A549 (cell line): ENCODE measurements at regions not wholly inside any gene's neighbourhood (a gene's known extent, or its start where the extent isn't known, plus 50 kb on each side); places are given as distances from the start of the nearest gene placed in this dataset.

Experiments
- ATAC-seq, 2 experiments: fragments of 200-7000 bp in 1 of 2; fragments of >200 bp in 1 of 2; cut with Nextera tagmentation in 1 of 2; cut with Tn5 transposase in 1 of 2; 3 replicates each; pipeline versions ENCODE4 v1.8.0 to v1.9.1; 2018 to 2020; ENCODE audit warnings: mild to moderate bottlenecking in 1 of 2, moderate library complexity in 1 of 2
- CTCF ChIA-PET: fragments of 300-600 bp; sonication (Branson Sonifier 250); formaldehyde crosslinking; extraction: SDS; loops from one replicate; lab custom pipeline; 2021; ENCODE audit warnings: antibody characterized with exemption, inconsistent platforms; lab: Yijun Ruan, JAX
- POLR2A ChIA-PET: fragments of 350-600 bp; formaldehyde crosslinking; extraction: SDS; loops from one replicate; lab custom pipeline; 2021; ENCODE audit warnings: antibody characterized with exemption, inconsistent platforms; lab: Yijun Ruan, JAX
- DNase-seq, 2 experiments: peaks; one replicate each; pipeline versions ENCODE4 v3.0.0 to v3.0.0-alpha.2; 2011 to 2016; ENCODE audit warnings: low read depth in 1 of 2, low spot score in 1 of 2
- FAIRE-seq: peaks from 2 replicates; lab custom pipeline; 2011; peaks lifted over from hg19 to GRCh38; lab: Jason Lieb, UNC
- H3K27ac ChIP-seq, 2 experiments: fragments of >200 bp; sonication (Bioruptor Twin); formaldehyde crosslinking; 3 replicates each; pipeline ENCODE4 v1.5.1; 2016 to 2017
- H3K4me1 ChIP-seq: fragments of >200 bp; sonication (Bioruptor Twin); formaldehyde crosslinking; 3 replicates; pipeline ENCODE4 v1.6.1; 2016
- H3K4me2 ChIP-seq: fragments of >200 bp; sonication (Bioruptor Twin); formaldehyde crosslinking; 3 replicates; pipeline ENCODE4 v1.6.1; 2016
- H3K4me3 ChIP-seq: fragments of >200 bp; sonication (Bioruptor Twin); formaldehyde crosslinking; 3 replicates; pipeline ENCODE4 v1.5.1; 2016
- H3K9me3 ChIP-seq: fragments of >200 bp; sonication (Bioruptor Twin); formaldehyde crosslinking; 3 replicates; pipeline ENCODE4 v1.6.1; 2016
- BHLHE40 ChIP-seq: IDR thresholded peaks from 2 replicates; pipeline ENCODE4 v1.6.1; 2012; ENCODE audit warnings: low read depth, low read length, inconsistent platforms
- CBX2 ChIP-seq: fragments of 200-600 bp; sonication (generic); IDR thresholded peaks from 2 replicates; pipeline ENCODE4 v1.6.1; 2016; ENCODE audit warnings: low read depth, mild to moderate bottlenecking, borderline replicate concordance
- CHD2 ChIP-seq: fragments of 150-350 bp; IDR thresholded peaks from 2 replicates; pipeline ENCODE4 v1.6.1; 2014; ENCODE audit warnings: low read length; ENCODE audit not compliant: partially characterized antibody
- CHD4 ChIP-seq: fragments of 200-600 bp; sonication (generic); IDR thresholded peaks from 2 replicates; pipeline ENCODE4 v1.6.1; 2016; ENCODE audit warnings: antibody characterized with exemption, mild to moderate bottlenecking, borderline replicate concordance
- EHMT2 ChIP-seq: fragments of 200-600 bp; sonication (generic); IDR thresholded peaks from 2 replicates; pipeline ENCODE4 v1.6.1; 2016; ENCODE audit warnings: antibody characterized with exemption, low read depth, mild to moderate bottlenecking, moderate library complexity
- EP300 ChIP-seq, 2 experiments: fragments of >200 bp; sonication (Bioruptor Twin); formaldehyde crosslinking; IDR thresholded peaks; 2 replicates in 1 of 2; 3 replicates in 1 of 2; pipeline ENCODE4 v1.6.1; 2016 to 2017
- ESRRA ChIP-seq: fragments of 150-350 bp; IDR thresholded peaks from 2 replicates; pipeline ENCODE4 v1.6.1; 2014; ENCODE audit warnings: mild to moderate bottlenecking, low read length, borderline replicate concordance
- FOSL2 ChIP-seq, 2 experiments: fragments of 450-650 bp in 1 of 2; fragments of >200 bp in 1 of 2; sonication (Bioruptor Twin) in 1 of 2; formaldehyde crosslinking; IDR thresholded peaks; 2 replicates each; pipeline versions ENCODE4 v1.5.0 to v1.6.1; 2016 to 2020; ENCODE audit warnings: mild to moderate bottlenecking in 1 of 2, moderate library complexity in 1 of 2
- HOXB13 ChIP-seq: fragments of 250-450 bp; sonication (Bioruptor Pico); IDR thresholded peaks from 2 replicates; pipeline ENCODE4 v1.5.0; 2020; ENCODE audit warnings: low read depth, mild to moderate bottlenecking, moderate library complexity
- HOXB5 ChIP-seq: fragments of 250-450 bp; sonication (Bioruptor Pico); IDR thresholded peaks from 2 replicates; pipeline ENCODE4 v1.5.0; 2020; ENCODE audit warnings: mild to moderate bottlenecking, moderate library complexity
- JUN ChIP-seq, 2 experiments: fragments of >200 bp; sonication (Bioruptor Twin); formaldehyde crosslinking; IDR thresholded peaks; 2 replicates in 1 of 2; 3 replicates in 1 of 2; pipeline ENCODE4 v1.6.1; 2016 to 2017
- JUNB ChIP-seq: fragments of >200 bp; sonication (Bioruptor Twin); formaldehyde crosslinking; IDR thresholded peaks from 2 replicates; pipeline ENCODE4 v1.6.1; 2016
- KDM1A ChIP-seq: fragments of 200-600 bp; sonication (generic); IDR thresholded peaks from 2 replicates; pipeline ENCODE4 v1.6.1; 2016; ENCODE audit warnings: low read depth, mild to moderate bottlenecking
- MAFK ChIP-seq: fragments of 450-650 bp; IDR thresholded peaks from 2 replicates; pipeline ENCODE4 v1.6.1; 2014; ENCODE audit not compliant: partially characterized antibody
- MYC ChIP-seq: IDR thresholded peaks from 2 replicates; pipeline ENCODE4 v1.6.1; 2012; ENCODE audit warnings: mild to moderate bottlenecking, inconsistent platforms, low read length, improper control_type of control experiment, borderline replicate concordance
- PHF8 ChIP-seq: fragments of 200-600 bp; sonication (generic); IDR thresholded peaks from 2 replicates; pipeline ENCODE4 v1.6.1; 2016; ENCODE audit warnings: low read depth, mild to moderate bottlenecking, antibody characterized with exemption, moderate library complexity, borderline replicate concordance
- POLR2AphosphoS2 ChIP-seq: conservative IDR thresholded peaks from 2 replicates; pipeline ENCODE4 v1.6.1; 2012; ENCODE audit warnings: low read length, improper control_type of control experiment, inconsistent platforms
- RAD21 ChIP-seq, 2 experiments: fragments of >200 bp in 1 of 2; sonication (Bioruptor Twin) in 1 of 2; formaldehyde crosslinking in 1 of 2; IDR thresholded peaks in 1 of 2; conservative IDR thresholded peaks in 1 of 2; 2 replicates in 1 of 2; 3 replicates in 1 of 2; pipeline ENCODE4 v1.6.1; 2012 to 2018; ENCODE audit warnings: inconsistent platforms in 1 of 2
- RCOR1 ChIP-seq: fragments of 150-350 bp; IDR thresholded peaks from 2 replicates; pipeline ENCODE4 v1.6.1; 2014; ENCODE audit warnings: antibody characterized with exemption, low read length, low read depth
- RFX5 ChIP-seq: fragments of 450-650 bp; IDR thresholded peaks from 2 replicates; pipeline ENCODE4 v1.7.1; 2014; ENCODE audit warnings: antibody characterized with exemption, mild to moderate bottlenecking, moderate library complexity
- RNF2 ChIP-seq: fragments of 200-600 bp; sonication (generic); IDR thresholded peaks from 2 replicates; pipeline ENCODE4 v1.6.1; 2016; ENCODE audit warnings: low read depth, mild to moderate bottlenecking, antibody characterized with exemption, moderate library complexity, borderline replicate concordance
- SMC3 ChIP-seq: fragments of >200 bp; sonication (Bioruptor Twin); formaldehyde crosslinking; IDR thresholded peaks from 3 replicates; pipeline ENCODE4 v1.6.1; 2018; ENCODE audit warnings: inconsistent platforms
- SREBF2 ChIP-seq: fragments of 450-650 bp; IDR thresholded peaks from 2 replicates; pipeline ENCODE4 v1.6.1; 2014; ENCODE audit warnings: mild to moderate bottlenecking, moderate library complexity
- TFCP2L1 ChIP-seq: fragments of 250-450 bp; sonication (Bioruptor Pico); IDR thresholded peaks from 2 replicates; pipeline ENCODE4 v1.5.0; 2021; ENCODE audit warnings: mild to moderate bottlenecking
- ZFP36 ChIP-seq: fragments of 450-650 bp; IDR thresholded peaks from 2 replicates; pipeline ENCODE4 v1.6.1; 2014; ENCODE audit warnings: borderline replicate concordance; ENCODE audit not compliant: partially characterized antibody
- WGBS: methylation state at CpG from one replicate; pipeline ENCODE4 v1.1.6; 2017; ENCODE audit errors: missing lambda C conversion rate; 5-methylcytosine and 5-hydroxymethylcytosine counted together
- TF ChIP-seq, protein P1 (sequence below): IDR thresholded peaks from 2 replicates; pipeline ENCODE4 v1.6.1; 2012
- TF ChIP-seq, protein P2 (sequence below): fragments of >200 bp; sonication (Bioruptor Twin); formaldehyde crosslinking; IDR thresholded peaks from 3 replicates; pipeline ENCODE4 v1.5.1; 2016
- TF ChIP-seq, protein P3 (sequence below): fragments of >200 bp; sonication (Bioruptor Twin); formaldehyde crosslinking; IDR thresholded peaks from 2 replicates; pipeline ENCODE4 v1.6.1; 2016
- TF ChIP-seq, protein P4 (sequence below): fragments of >200 bp; sonication (Bioruptor Twin); formaldehyde crosslinking; IDR thresholded peaks from 3 replicates; pipeline ENCODE4 v1.6.1; 2016

DNA sequence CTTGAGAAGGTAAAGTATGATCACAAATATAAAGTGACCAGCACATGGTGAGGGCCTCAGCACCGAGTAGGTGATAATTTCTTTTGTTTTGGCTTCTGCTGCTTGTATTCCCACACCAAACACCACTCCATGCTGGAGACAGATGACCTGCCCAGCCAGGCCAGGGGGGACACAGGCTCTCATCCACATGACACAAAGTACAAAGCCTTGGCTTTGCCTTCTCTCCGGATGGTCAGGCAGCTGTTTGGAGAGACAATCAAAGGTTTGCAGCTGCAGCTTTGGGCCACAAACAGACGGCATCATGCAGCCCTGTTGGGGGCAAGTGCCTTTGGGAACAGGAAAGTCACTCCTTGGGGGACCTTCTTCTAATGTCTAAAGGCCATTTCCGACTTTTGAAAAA lies 226.2 kb upstream of the KLF4 start:
- ATAC-seq (no peak), FAIRE-seq (no peak), DNase-seq (no peak)
- no peak overlapping the region for H3K4me2 ChIP-seq
- no peak overlapping the region; a peak in 1 of 6 replicates for H3K27ac ChIP-seq
- H3K4me3 ChIP-seq: no peak overlapping the region
- POLR2A ChIA-PET: no interaction called here
- TF ChIP-seq JUN (IDR thresholded peaks at IDR 0.05) (no peak), EP300 (IDR thresholded peaks at IDR 0.05) (no peak), CBX2 (no peak), RNF2 (no peak), CHD2 (no peak), TFCP2L1 (CRISPR knock-in tag) (no peak), CHD4 (no peak), JUNB (no peak), SMC3 (no peak), RFX5 (no peak), ZFP36 (no peak), KDM1A (no peak), RAD21 (conservative IDR thresholded peaks at IDR 0.05 in 1 of 2, IDR thresholded peaks at IDR 0.05 in 1 of 2) (no peak), POLR2AphosphoS2 (no peak), PHF8 (no peak), FOSL2 (IDR thresholded peaks at IDR 0.05) (no peak), FOSL2 (CRISPR knock-in tag; IDR thresholded peaks at IDR 0.05) (no peak), RCOR1 (no peak)
- TF ChIP-seq, protein P1, sequence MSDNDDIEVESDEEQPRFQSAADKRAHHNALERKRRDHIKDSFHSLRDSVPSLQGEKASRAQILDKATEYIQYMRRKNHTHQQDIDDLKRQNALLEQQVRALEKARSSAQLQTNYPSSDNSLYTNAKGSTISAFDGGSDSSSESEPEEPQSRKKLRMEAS: no peak
- TF ChIP-seq, protein P2, sequence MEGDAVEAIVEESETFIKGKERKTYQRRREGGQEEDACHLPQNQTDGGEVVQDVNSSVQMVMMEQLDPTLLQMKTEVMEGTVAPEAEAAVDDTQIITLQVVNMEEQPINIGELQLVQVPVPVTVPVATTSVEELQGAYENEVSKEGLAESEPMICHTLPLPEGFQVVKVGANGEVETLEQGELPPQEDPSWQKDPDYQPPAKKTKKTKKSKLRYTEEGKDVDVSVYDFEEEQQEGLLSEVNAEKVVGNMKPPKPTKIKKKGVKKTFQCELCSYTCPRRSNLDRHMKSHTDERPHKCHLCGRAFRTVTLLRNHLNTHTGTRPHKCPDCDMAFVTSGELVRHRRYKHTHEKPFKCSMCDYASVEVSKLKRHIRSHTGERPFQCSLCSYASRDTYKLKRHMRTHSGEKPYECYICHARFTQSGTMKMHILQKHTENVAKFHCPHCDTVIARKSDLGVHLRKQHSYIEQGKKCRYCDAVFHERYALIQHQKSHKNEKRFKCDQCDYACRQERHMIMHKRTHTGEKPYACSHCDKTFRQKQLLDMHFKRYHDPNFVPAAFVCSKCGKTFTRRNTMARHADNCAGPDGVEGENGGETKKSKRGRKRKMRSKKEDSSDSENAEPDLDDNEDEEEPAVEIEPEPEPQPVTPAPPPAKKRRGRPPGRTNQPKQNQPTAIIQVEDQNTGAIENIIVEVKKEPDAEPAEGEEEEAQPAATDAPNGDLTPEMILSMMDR: no peak
- TF ChIP-seq, protein P3, sequence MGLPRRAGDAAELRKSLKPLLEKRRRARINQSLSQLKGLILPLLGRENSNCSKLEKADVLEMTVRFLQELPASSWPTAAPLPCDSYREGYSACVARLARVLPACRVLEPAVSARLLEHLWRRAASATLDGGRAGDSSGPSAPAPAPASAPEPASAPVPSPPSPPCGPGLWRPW: no peak
- WGBS: 65% methylated on average over 4 of the region's 4 CpGs
- H3K4me1 ChIP-seq: peaks cover 22% of the 10 kb centered on the region
- CTCF ChIA-PET: interaction anchor here (0.8 kb wide), 1 partner anchor 26 kb away, joined by 3 read pairs; no protein-coding TSS in a partner anchor
- no peaks in the 10 kb centered on the region for H3K9me3 ChIP-seq

DNA sequence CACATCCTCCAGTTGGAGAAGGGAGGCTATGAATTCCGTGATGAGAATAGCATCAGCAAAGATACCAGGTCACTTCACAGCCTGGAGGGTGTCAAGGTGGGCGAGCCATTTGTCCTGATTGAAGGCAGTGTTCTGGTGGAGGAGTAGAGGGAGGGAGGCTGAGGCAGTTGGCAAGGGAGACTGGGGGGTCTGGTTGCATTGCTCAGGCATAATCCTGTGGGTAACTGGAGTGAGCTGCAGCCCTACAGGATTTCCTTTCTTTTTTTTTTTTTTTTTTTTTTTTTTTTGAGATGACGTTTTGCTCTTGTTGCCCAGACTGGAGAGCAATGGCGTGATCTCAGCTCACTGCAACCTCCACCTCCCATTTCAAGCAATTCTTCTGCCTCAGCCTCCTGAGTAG lies 223.9 kb upstream of the KLF4 start:
- ATAC-seq (no peak), DNase-seq (no peak), FAIRE-seq (no peak)
- ChIA-PET CTCF (no interaction called here), POLR2A (interaction anchor here (0.6 kb wide), 2 partner anchors 56 to 126 kb away, joined by 4 to 5 read pairs; no protein-coding TSS in a partner anchor)
- TF ChIP-seq BHLHE40: no peak
- TF ChIP-seq POLR2AphosphoS2: no peak
- no peak for TF ChIP-seq ESRRA
- no peak for TF ChIP-seq EHMT2
- TF ChIP-seq JUNB: no peak
- TF ChIP-seq RCOR1: no peak
- no peak for TF ChIP-seq HOXB5 (CRISPR knock-in tag)
- TF ChIP-seq TFCP2L1 (CRISPR knock-in tag): no peak
- TF ChIP-seq MYC: no peak
- no peak for TF ChIP-seq KDM1A
- TF ChIP-seq, protein P4, sequence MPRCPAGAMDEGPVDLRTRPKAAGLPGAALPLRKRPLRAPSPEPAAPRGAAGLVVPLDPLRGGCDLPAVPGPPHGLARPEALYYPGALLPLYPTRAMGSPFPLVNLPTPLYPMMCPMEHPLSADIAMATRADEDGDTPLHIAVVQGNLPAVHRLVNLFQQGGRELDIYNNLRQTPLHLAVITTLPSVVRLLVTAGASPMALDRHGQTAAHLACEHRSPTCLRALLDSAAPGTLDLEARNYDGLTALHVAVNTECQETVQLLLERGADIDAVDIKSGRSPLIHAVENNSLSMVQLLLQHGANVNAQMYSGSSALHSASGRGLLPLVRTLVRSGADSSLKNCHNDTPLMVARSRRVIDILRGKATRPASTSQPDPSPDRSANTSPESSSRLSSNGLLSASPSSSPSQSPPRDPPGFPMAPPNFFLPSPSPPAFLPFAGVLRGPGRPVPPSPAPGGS: no peak
- no peak for TF ChIP-seq SREBF2
- TF ChIP-seq HOXB13 (CRISPR knock-in tag): no peak
- no peak for TF ChIP-seq MAFK
- TF ChIP-seq RFX5: no peak
- no peak for TF ChIP-seq SMC3
- Histone ChIP-seq H3K4me2 (no peak overlapping the region), H3K9me3 (no peaks in the 10 kb centered on the region), H3K4me3 (no peak overlapping the region), H3K27ac (no peak overlapping the region), H3K4me1 (peaks cover 23% of the 10 kb centered on the region)
- WGBS: 98% methylated on average over 4 of the region's 4 CpGs
